ENCODE measurements at regions not wholly inside any gene's neighbourhood (a gene's known extent, or its start where the extent isn't known, plus 50 kb on each side); places are given as distances from the start of the nearest gene placed in this dataset.

- TF ChIP-seq, protein P1, sequence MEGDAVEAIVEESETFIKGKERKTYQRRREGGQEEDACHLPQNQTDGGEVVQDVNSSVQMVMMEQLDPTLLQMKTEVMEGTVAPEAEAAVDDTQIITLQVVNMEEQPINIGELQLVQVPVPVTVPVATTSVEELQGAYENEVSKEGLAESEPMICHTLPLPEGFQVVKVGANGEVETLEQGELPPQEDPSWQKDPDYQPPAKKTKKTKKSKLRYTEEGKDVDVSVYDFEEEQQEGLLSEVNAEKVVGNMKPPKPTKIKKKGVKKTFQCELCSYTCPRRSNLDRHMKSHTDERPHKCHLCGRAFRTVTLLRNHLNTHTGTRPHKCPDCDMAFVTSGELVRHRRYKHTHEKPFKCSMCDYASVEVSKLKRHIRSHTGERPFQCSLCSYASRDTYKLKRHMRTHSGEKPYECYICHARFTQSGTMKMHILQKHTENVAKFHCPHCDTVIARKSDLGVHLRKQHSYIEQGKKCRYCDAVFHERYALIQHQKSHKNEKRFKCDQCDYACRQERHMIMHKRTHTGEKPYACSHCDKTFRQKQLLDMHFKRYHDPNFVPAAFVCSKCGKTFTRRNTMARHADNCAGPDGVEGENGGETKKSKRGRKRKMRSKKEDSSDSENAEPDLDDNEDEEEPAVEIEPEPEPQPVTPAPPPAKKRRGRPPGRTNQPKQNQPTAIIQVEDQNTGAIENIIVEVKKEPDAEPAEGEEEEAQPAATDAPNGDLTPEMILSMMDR (IDR thresholded peaks at IDR 0.05; ENCODE audit: borderline replicate concordance): no peak
- H3K27ac ChIP-seq (replicated peaks): no peak overlapping the region
Measured at GRCh38 chr10:28137907-28138880, 139.3 kb upstream of the ODAD2 start.

DNA sequence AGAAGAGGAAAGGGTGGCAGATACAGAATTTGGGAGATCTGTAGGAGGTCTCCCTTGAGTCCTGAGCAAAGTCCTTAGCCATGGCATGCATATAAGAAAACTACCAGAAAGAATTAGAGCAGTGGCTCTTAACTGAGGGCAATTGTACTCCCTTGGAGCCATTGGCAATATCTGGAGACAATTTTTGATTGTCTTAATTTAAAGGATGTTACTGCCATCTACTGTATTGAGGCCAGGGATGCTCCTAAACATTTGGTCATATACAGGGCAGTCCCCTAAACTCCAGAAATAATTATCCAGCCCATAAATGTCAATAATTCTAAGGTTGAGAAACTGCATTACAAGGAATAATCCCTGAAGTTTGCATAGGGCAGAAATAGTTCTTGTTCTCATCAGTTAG lies 136.4 kb upstream of the ODAD2 start:
- TF ChIP-seq, protein P1 (IDR thresholded peaks at IDR 0.05; ENCODE audit: borderline replicate concordance): no peak
- H3K9me3 ChIP-seq (replicated peaks): peaks cover 30% of the 10 kb centered on the region
- no peak overlapping the region for H3K27ac ChIP-seq (replicated peaks)
- DNase-seq: no peak
- H3K4me3 ChIP-seq: no peak overlapping the region
- no peaks in the 10 kb centered on the region for H3K4me1 ChIP-seq
- intact Hi-C loops (cut with micrococcal nuclease): no loop called here
- no peaks in the 10 kb centered on the region for H3K36me3 ChIP-seq
- H3K27me3 ChIP-seq (ENCODE audit: low read depth): no peaks in the 10 kb centered on the region

More at GRCh38 chr10:28137907-28138880, 139.3 kb upstream of the ODAD2 start:
- intact Hi-C loops (cut with micrococcal nuclease): no loop called here
- H3K27me3 ChIP-seq (ENCODE audit: low read depth): no peaks in the 10 kb centered on the region
- peaks cover 27% of the 10 kb centered on the region for H3K9me3 ChIP-seq (replicated peaks)
- DNase-seq: no peak
- H3K4me3 ChIP-seq: no peak overlapping the region
- no peaks in the 10 kb centered on the region for H3K4me1 ChIP-seq
- no peaks in the 10 kb centered on the region for H3K36me3 ChIP-seq

GRCh38 chr10:28130267-28130666 lies 131.4 kb upstream of the ODAD2 start:
- H3K27ac ChIP-seq (replicated peaks): no peak overlapping the region
- DNase-seq: no peak
- H3K36me3 ChIP-seq: no peaks in the 10 kb centered on the region
- TF ChIP-seq, protein P1 (IDR thresholded peaks at IDR 0.05; ENCODE audit: borderline replicate concordance): no peak
- intact Hi-C loops (cut with micrococcal nuclease): no loop called here
- H3K9me3 ChIP-seq (replicated peaks): peaks cover 7% of the 10 kb centered on the region
- no peaks in the 10 kb centered on the region for H3K4me1 ChIP-seq
- H3K27me3 ChIP-seq (ENCODE audit: low read depth): no peaks in the 10 kb centered on the region
- no peak overlapping the region for H3K4me3 ChIP-seq

- H3K36me3 ChIP-seq: no peaks in the 10 kb centered on the region
- H3K9me3 ChIP-seq (replicated peaks): no peaks in the 10 kb centered on the region
- DNase-seq: no peak
- H3K27ac ChIP-seq (replicated peaks): no peak overlapping the region
- H3K27me3 ChIP-seq (ENCODE audit: low read depth): no peaks in the 10 kb centered on the region
- no peak overlapping the region for H3K4me3 ChIP-seq
- intact Hi-C loops (cut with micrococcal nuclease): no loop called here
- TF ChIP-seq, protein P1 (IDR thresholded peaks at IDR 0.05; ENCODE audit: borderline replicate concordance): no peak
- no peaks in the 10 kb centered on the region for H3K4me1 ChIP-seq
Measured at GRCh38 chr10:28127881-28128280, 129.0 kb upstream of the ODAD2 start.

DNA sequence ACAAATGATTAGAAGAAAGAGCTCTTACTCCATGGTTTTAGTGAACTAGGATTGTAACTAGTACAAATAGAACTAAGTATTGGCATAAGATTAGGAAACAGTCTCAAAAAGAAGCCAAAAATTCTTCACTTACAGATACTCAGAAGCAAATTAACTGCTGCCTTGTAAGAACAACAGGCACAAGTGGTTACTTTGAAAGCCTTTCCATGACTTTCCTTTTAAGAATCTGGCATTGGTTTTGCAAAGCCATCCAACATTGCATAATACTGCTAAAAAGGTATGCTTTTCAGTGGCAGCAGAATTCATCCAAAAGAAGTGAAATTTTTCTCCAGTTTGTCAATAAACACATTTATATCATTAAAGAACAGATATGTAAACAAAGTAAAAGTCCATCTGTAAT lies 126.8 kb upstream of the ODAD2 start:
- Histone ChIP-seq H3K27me3 (ENCODE audit: low read depth) (no peaks in the 10 kb centered on the region), H3K27ac (replicated peaks) (no peak overlapping the region), H3K9me3 (replicated peaks) (no peaks in the 10 kb centered on the region), H3K4me3 (no peak overlapping the region), H3K4me1 (no peaks in the 10 kb centered on the region), H3K36me3 (no peaks in the 10 kb centered on the region)
- DNase-seq: no peak
- TF ChIP-seq, protein P1 (IDR thresholded peaks at IDR 0.05; ENCODE audit: borderline replicate concordance): no peak
- intact Hi-C loops (cut with micrococcal nuclease): no loop called here

Measured in left ventricle myocardium inferior (tissue), 1 donor.